HEK293T (cell line): ENCODE measurements at regions not wholly inside any gene's neighbourhood (a gene's known extent, or its start where the extent isn't known, plus 50 kb on each side); places are given as distances from the start of the nearest gene placed in this dataset.

ENCODE experiments used
- ARNT ChIP-seq: fragments of 450-650 bp; IDR thresholded peaks from 2 replicates; pipeline ENCODE4 v1.6.1; 2017; ENCODE audit warnings: mild to moderate bottlenecking
- BHLHE40 ChIP-seq: fragments of 450-650 bp; IDR thresholded peaks from 2 replicates; pipeline ENCODE4 v1.6.1; 2016; ENCODE audit warnings: mild to moderate bottlenecking, moderate library complexity, borderline replicate concordance
- FOXA1 ChIP-seq: fragments of 450-650 bp; IDR thresholded peaks from 2 replicates; pipeline ENCODE4 v1.6.1; 2016; ENCODE audit warnings: mild to moderate bottlenecking
- FOXK2 ChIP-seq: fragments of 450-650 bp; IDR thresholded peaks from 2 replicates; pipeline ENCODE4 v1.6.1; 2016; ENCODE audit warnings: mild to moderate bottlenecking
- FOXM1 ChIP-seq: fragments of 450-650 bp; IDR thresholded peaks from 2 replicates; pipeline ENCODE4 v1.6.1; 2017; ENCODE audit warnings: mild to moderate bottlenecking, borderline replicate concordance
- HDGF ChIP-seq: fragments of 450-650 bp; IDR thresholded peaks from 2 replicates; pipeline ENCODE4 v1.6.1; 2017; ENCODE audit warnings: antibody characterized with exemption, borderline replicate concordance
- NFRKB ChIP-seq: fragments of 450-650 bp; IDR thresholded peaks from 2 replicates; pipeline ENCODE4 v1.6.1; 2016; ENCODE audit warnings: mild to moderate bottlenecking, moderate library complexity
- PKNOX1 ChIP-seq: fragments of 450-650 bp; IDR thresholded peaks from 2 replicates; pipeline ENCODE4 v1.6.1; 2016
- TARDBP ChIP-seq: fragments of 450-650 bp; IDR thresholded peaks from 2 replicates; pipeline ENCODE4 v1.6.1; 2016
- ZNF384 ChIP-seq: fragments of 450-650 bp; IDR thresholded peaks from 2 replicates; pipeline ENCODE4 v1.6.1; 2016

- no peak for TF ChIP-seq PKNOX1
- no peak for TF ChIP-seq FOXA1
- TF ChIP-seq ARNT, result no peak
- no peak for TF ChIP-seq FOXK2
- no peak for TF ChIP-seq TARDBP
- TF ChIP-seq HDGF, result no peak
- TF ChIP-seq ZNF384, result no peak
- no peak for TF ChIP-seq NFRKB
- TF ChIP-seq FOXM1, result no peak
- no peak for TF ChIP-seq BHLHE40
Observed at GRCh38 chr5:52360985-52361384, 426.7 kb upstream of the ITGA1 start.
